ENCODE measurements at regions not wholly inside any gene's neighbourhood (a gene's known extent, or its start where the extent isn't known, plus 50 kb on each side); places are given as distances from the start of the nearest gene placed in this dataset.
"Not testable (repeated sequence)": the region's sequence is repeated elsewhere in the genome, so short reads cannot be mapped to it uniquely, and the experiment has no call there.

DNA sequence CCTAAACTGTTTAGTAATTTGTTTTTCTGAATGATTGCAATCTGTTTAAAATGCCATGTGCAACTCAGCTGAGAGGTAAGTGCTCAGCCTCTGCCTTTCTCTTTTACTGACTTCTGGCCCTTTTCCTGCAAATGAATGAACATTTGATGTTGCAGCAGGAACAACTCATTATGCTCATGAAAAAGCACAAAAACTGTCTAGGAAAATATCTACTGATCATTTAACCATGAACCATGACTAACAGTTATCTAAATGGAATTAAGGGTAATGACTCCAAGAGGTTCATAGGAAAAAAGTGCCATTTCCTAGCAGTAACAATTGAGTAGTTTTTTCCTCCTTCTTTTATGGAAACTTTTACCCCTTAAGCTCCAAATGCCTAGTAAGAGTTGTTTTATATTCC lies 70.6 kb upstream of the ANKH start:
- DNase-seq (ENCODE audit: low read depth) = no peak

DNA sequence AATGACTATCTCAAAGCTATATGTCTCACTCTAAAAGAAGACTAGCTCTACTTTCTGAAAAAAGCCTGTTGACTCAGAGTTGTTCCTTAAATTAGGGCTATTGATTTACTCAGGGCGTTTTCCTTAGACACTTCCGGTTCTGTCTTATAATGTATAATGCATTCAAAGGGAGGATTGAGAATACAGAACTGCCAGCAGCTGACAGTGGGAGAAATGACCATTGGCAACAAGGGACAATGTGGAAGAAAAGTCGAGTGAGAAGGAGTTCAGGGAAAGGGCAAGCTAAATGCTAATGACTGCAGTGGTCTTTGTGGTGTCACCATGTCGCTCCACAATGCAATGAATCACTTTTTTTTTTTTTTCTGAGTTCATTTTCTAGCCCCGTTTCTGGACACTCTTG lies 65.7 kb upstream of the ANKH start:
- DNase-seq (ENCODE audit: low read depth) = no peak

DNA sequence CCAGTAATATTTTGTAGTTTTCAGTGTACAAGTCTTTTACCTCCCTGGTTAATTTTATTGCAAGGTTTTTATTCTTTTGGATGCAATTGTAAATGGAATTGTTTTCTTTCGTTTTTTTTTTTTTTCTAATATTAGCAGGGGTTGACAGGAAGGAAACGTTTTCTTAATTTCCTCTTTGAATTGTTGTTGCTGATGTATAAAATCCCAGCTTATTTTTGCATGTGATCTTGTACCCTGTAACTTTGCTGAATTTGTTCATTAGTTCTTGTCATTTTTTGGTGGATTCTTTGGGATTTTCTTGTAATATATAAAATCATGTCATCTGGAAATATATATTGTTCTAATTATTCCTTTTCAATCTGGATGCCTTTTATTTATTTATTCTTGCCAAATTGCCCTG lies 65.0 kb upstream of the ANKH start:
- DNase-seq (ENCODE audit: low read depth) = no peak

DNA sequence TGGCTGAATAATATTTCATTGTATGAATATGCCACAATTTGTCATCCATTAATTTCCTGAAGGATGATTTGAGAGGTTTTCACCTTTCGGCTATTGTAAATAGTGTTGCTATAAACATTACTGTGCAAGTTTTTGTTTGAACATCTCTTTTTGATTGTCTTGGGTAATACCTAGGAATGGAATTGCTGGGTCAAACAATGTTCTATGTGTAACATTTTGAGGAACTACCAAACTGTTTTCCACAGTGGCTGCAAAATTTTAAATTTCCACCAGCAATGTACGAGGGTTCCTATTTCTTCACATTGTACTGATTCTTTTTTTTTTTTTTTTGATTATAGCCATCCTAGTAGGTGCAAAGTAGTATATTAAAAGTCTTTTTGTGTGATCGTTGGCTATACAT lies 63.8 kb upstream of the ANKH start:
- DNase-seq (ENCODE audit: low read depth) = no peak

DNA sequence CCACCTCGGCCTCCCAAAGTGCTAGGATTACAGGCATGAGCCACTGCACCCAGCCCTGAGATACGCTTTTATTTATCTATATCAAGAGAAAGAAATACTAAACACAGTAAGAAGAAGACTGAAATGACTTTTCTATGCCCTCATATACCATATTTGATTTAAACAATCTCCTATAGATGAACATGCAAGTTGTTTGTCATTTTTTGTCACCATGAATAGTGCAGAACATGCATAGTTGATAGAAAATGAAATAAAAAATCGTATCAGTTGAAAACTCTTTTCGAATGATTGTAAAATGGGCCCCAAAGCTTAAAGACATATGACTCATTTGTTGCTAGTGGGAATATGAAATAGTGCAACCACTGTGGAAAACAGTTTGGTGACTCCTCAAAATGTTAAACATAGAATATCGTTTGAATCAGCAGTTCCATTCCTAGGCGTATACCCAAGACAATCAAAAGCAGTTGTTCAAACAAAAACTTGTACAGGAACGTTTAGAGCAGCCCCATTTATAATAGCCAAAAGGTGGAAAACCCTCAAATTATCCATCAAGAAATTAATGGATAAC lies 61.4 kb upstream of the ANKH start:
- DNase-seq (ENCODE audit: low read depth) = no peak

DNA sequence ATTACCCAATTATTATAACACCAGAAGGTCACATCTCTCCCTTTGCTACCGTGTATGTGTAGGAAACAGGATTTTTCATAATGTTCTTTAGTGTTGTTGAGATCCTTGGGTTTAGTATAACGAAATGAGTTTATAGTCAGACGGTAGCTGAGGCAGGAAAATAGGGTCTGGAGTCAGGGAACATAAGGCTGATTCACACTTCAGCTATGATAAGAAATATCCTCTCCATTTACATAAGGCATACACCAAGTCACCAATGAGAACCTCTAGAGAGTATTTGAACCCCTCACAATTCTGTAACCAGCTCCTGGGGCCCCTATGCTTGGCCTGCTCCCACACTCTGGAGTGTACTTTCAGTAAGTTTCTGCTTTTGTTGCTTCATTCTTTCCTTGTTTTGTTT lies 58.9 kb upstream of the ANKH start:
- no peak for DNase-seq (ENCODE audit: low read depth)

DNA sequence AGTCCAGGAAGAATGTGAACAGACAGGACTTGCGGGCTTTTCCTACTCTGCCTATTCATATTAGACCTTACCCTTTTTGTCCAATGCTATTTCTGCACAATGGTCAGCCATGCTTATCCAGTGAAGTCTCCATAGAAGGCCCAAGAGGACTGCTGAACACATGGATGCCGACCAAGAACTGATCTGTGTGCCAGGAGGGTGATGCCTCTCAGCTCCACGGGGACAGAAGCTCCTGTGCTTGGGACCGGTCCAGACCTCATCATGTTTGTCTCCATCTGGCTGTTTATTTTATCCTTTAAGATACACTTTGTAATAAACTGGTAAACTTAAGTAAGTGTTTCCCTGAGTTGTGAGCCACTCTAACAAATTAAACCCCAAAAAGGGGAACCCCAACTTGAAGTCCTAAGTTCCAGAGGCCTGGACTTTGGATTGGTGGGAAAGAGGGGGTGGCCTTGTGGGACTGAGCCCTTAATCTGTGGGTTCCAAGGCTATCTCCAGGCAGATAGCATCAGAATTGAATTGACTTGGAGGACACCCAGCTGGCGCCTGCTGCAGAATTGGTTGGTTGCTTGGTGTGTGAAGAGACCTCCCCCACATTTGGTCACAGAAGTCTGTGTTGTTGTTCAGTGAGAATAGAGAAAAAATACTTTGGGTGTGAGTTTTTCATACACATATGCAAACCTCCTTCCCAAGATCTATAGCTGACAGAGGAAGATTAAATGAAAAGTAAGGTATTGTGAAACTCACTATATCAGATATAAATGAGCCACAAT lies 57.9 kb upstream of the ANKH start:
- DNase-seq (ENCODE audit: low read depth) = no peak

DNA sequence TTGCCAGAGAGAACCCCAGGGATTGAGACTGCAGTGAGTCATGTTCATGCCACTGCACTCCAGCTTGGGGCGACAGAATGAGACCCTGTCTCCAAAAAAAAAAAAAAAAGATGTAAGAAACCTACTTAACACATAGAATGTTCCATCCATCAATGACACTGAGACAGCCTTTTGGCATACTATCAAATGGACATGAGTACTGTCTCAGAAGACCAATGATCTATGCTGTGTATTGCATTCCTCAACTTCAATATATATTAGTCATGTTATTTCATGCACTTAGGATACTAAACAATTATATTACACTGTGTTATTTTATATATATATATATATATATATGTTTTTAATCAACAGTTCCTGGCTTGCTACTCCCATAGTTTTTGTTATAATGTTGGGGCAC lies 57.1 kb upstream of the ANKH start:
- no peak for DNase-seq (ENCODE audit: low read depth)

DNA sequence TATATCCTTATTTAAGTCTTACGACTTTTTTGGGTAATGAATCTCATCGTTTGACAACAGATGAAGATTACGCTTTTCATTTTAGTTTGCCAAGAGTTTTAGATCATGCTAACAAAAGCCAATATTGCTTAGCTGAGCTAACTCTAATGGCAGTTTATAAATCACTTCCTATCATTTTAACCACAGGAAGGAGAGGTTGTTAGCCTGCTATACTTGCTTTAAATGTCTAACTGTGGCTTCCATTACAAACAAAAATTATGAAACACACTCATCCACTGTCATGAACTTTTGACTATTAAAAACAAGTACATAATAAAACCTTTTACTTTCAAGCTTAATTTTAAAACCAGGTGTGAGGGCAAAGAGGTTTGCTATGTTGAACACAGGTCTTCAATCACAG lies 53.7 kb upstream of the ANKH start:
- no peak for DNase-seq (ENCODE audit: low read depth)

DNA sequence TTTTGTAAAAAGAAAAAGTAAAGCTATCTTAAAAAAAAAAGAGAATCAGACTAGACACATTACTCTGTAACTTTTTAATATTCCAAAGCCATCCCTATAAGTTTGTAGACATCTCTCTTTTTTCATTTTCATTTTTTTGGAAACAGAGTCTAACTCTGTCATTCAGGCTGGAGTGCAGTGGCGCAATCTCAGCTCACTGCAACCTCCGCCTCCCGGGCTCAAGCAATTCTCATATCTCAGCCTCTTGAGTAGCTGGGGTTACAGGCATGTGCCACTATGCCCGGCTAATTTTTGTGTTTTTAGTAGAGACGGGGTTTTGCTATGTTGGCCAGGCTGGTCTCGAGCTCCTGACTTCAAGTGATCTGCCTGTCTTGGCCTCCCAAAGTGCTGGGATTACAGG lies 51.4 kb upstream of the ANKH start:
- not testable (repeated sequence) for DNase-seq (ENCODE audit: low read depth)

DNA sequence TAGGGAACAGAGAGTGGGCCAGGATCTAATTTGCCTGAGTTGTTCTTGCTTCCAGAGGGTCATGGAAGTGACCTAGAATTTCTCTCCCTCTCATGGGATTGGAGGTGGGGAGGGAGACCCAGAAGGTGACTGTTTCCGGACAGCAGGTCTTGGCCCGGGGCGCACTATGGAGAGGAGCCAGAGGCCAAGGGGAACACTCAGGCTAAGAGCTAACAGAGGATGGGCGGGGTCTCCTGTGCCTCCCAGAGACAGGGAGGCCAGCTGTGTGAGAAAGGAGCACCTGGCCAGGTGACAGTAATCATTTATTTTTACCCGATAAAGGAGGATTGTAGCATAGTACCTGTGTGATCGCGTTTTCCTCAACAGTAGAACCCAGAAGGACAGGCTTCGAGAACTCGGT lies 50.9 kb upstream of the ANKH start:
- no peak for DNase-seq (ENCODE audit: low read depth)

All from forelimb muscle (tissue), 1 donor.